Upper lobe of left lung (tissue), 4 donors: ENCODE measurements at regions not wholly inside any gene's neighbourhood (a gene's known extent, or its start where the extent isn't known, plus 50 kb on each side); places are given as distances from the start of the nearest gene placed in this dataset.

Source experiments
- CTCF ChIP-seq, 6 experiments: fragments of 450-650 bp in 4 of 6; fragments of 200-600 bp in 2 of 6; sonication (generic) in 2 of 6; IDR thresholded peaks; one replicate each; pipeline ENCODE4 v1.5.1; 2016 to 2019; ENCODE audit warnings: antibody characterized with exemption in 6 of 6
- POLR2AphosphoS5 ChIP-seq, 2 donors: sonication (generic); formaldehyde crosslinking; IDR thresholded peaks; one replicate each; pipeline ENCODE4 v1.5.1; 2017; ENCODE audit warnings: antibody characterized with exemption in 2 of 2

- no peak for TF ChIP-seq CTCF (IDR thresholded peaks at IDR 0.05)
- TF ChIP-seq POLR2AphosphoS5 (IDR thresholded peaks at IDR 0.05) = no peak
These were observed 343.5 kb downstream of the MTX2 start for GRCh38 chr2:176612736-176613135.
